GM23338 (cell line): ENCODE measurements at regions not wholly inside any gene's neighbourhood (a gene's known extent, or its start where the extent isn't known, plus 50 kb on each side); places are given as distances from the start of the nearest gene placed in this dataset.

Source experiments
- ATAC-seq: fragments of 200-7000 bp; cut with Tn5 transposase; 3 replicates; pipeline ENCODE4 v1.9.1; 2020
- DNase-seq: peaks from one replicate; pipeline ENCODE4 v3.0.0-alpha.2; 2015; ENCODE audit warnings: low spot score
- H2AFZ ChIP-seq: fragments of 200-600 bp; sonication (generic); 2 replicates; pipeline ENCODE4 v1.8.0; 2016; ENCODE audit warnings: antibody characterized with exemption, mild to moderate bottlenecking, moderate library complexity
- H3F3A ChIP-seq: fragments of 200-600 bp; sonication (generic); replicated peaks from 2 replicates; pipeline ENCODE4 v1.8.0; 2017; ENCODE audit warnings: antibody characterized with exemption, mixed run types, low read depth
- H3K27ac ChIP-seq: fragments of 200-600 bp; sonication (generic); 2 replicates; pipeline ENCODE4 v1.6.1; 2016; ENCODE audit warnings: low read depth
- H3K27me3 ChIP-seq: fragments of 200-600 bp; sonication (generic); 2 replicates; pipeline ENCODE4 v1.8.0; 2016; ENCODE audit warnings: mild to moderate bottlenecking, mixed run types, moderate library complexity; ENCODE audit not compliant: insufficient read depth
- H3K36me3 ChIP-seq: fragments of 200-600 bp; sonication (generic); 2 replicates; pipeline ENCODE4 v1.8.0; 2016; ENCODE audit warnings: mild to moderate bottlenecking; ENCODE audit not compliant: insufficient read depth
- H3K4me1 ChIP-seq: fragments of 200-600 bp; sonication (generic); 2 replicates; pipeline ENCODE4 v1.8.0; 2016; ENCODE audit warnings: mild to moderate bottlenecking, moderate library complexity; ENCODE audit not compliant: insufficient read depth
- H3K4me2 ChIP-seq: fragments of 200-600 bp; sonication (generic); 2 replicates; pipeline ENCODE4 v1.7.1; 2017; ENCODE audit warnings: mixed run types
- H3K4me3 ChIP-seq: fragments of 200-600 bp; sonication (generic); 2 replicates; pipeline ENCODE4 v1.6.1; 2016; ENCODE audit warnings: mixed run types
- H3K79me2 ChIP-seq: fragments of 200-600 bp; sonication (generic); replicated peaks from 2 replicates; pipeline ENCODE4 v1.8.0; 2017; ENCODE audit warnings: mild to moderate bottlenecking; ENCODE audit not compliant: insufficient read depth
- H3K9me2 ChIP-seq: fragments of 200-600 bp; sonication (generic); 2 replicates; pipeline ENCODE4 v1.8.0; 2017; ENCODE audit not compliant: insufficient read depth
- H4K20me1 ChIP-seq: fragments of 200-600 bp; sonication (generic); replicated peaks from 2 replicates; pipeline ENCODE4 v1.8.0; 2017; ENCODE audit warnings: mild to moderate bottlenecking; ENCODE audit not compliant: insufficient read depth
- H3K27ac Mint-ChIP-seq: 2 replicates; pipeline ENCODE4 v1.8.0; 2020; ENCODE audit warnings: inconsistent platforms, mild to moderate bottlenecking, moderate library complexity, mixed read lengths
- H3K27me3 Mint-ChIP-seq: 3 replicates; pipeline ENCODE4 v1.8.0; 2022; ENCODE audit warnings: low read depth, mild to moderate bottlenecking, moderate library complexity, mixed read lengths, inconsistent platforms; ENCODE audit not compliant: insufficient read depth, poor library complexity
- H3K36me3 Mint-ChIP-seq: 3 replicates; pipeline ENCODE4 v1.8.0; 2021; ENCODE audit warnings: low read depth, mild to moderate bottlenecking, inconsistent platforms, moderate library complexity, mixed read lengths
- H3K4me1 Mint-ChIP-seq: 3 replicates; pipeline ENCODE4 v1.8.0; 2020; ENCODE audit warnings: mild to moderate bottlenecking, inconsistent platforms, mixed read lengths
- H3K4me3 Mint-ChIP-seq: 3 replicates; pipeline ENCODE4 v1.8.0; 2021; ENCODE audit warnings: moderate library complexity, mild to moderate bottlenecking, inconsistent platforms, mixed read lengths
- H3K9me3 Mint-ChIP-seq: 3 replicates; pipeline ENCODE4 v1.8.0; 2020; ENCODE audit warnings: moderate library complexity, mild to moderate bottlenecking, inconsistent platforms, mixed read lengths
- CREB1 ChIP-seq: fragments of 250-450 bp; sonication (Bioruptor Pico); IDR thresholded peaks from 2 replicates; pipeline ENCODE4 v1.5.0; 2020; ENCODE audit warnings: low read depth, mild to moderate bottlenecking, moderate library complexity
- CTCF ChIP-seq, 2 experiments: fragments of 200-600 bp in 1 of 2; sonication (generic) in 1 of 2; conservative IDR thresholded peaks; 2 replicates each; pipeline versions ENCODE4 v1.5.1 to v1.6.1; 2016 to 2017; ENCODE audit warnings: antibody characterized with exemption in 2 of 2, low read depth in 2 of 2, mild to moderate bottlenecking in 2 of 2, moderate library complexity in 1 of 2
- ETS1 ChIP-seq: IDR thresholded peaks from 2 replicates; pipeline ENCODE4 v1.6.1; 2016; ENCODE audit warnings: antibody characterized with exemption
- EZH2 ChIP-seq: fragments of 200-600 bp; sonication (generic); IDR thresholded peaks from one replicate; pipeline ENCODE4 v1.8.0; 2017; ENCODE audit warnings: antibody characterized with exemption, mild to moderate bottlenecking, low read depth; ENCODE audit not compliant: unreplicated experiment
- EZH2phosphoT487 ChIP-seq: fragments of 200-600 bp; sonication (generic); IDR thresholded peaks from one replicate; pipeline ENCODE4 v1.8.1; 2018; ENCODE audit warnings: antibody characterized with exemption; ENCODE audit not compliant: unreplicated experiment
- JUNB ChIP-seq: IDR thresholded peaks from one replicate; pipeline ENCODE4 v1.6.1; 2016; ENCODE audit warnings: antibody characterized with exemption; ENCODE audit not compliant: unreplicated experiment
- NANOG ChIP-seq: IDR thresholded peaks from 2 replicates; pipeline ENCODE4 v1.6.1; 2016; ENCODE audit warnings: antibody characterized with exemption, borderline replicate concordance
- POLR2AphosphoS5 ChIP-seq: IDR thresholded peaks from 2 replicates; pipeline ENCODE4 v1.6.1; 2016; ENCODE audit warnings: antibody characterized with exemption, low read depth
- REST ChIP-seq: IDR thresholded peaks from one replicate; pipeline ENCODE4 v1.6.1; 2018; ENCODE audit warnings: antibody characterized with exemption; ENCODE audit not compliant: unreplicated experiment
- STAT1 ChIP-seq: IDR thresholded peaks from one replicate; pipeline ENCODE4 v1.6.1; 2016; ENCODE audit warnings: antibody characterized with exemption; ENCODE audit not compliant: unreplicated experiment
- ZNF114 ChIP-seq: fragments of 250-450 bp; sonication (Bioruptor Pico); IDR thresholded peaks from 2 replicates; pipeline ENCODE4 v1.5.0; 2020; ENCODE audit warnings: mild to moderate bottlenecking, moderate library complexity
- ZNF331 ChIP-seq: fragments of 250-450 bp; sonication (Bioruptor Pico); IDR thresholded peaks from 2 replicates; pipeline ENCODE4 v1.5.0; 2020; ENCODE audit warnings: low read depth, mild to moderate bottlenecking, moderate library complexity
- ZNF462 ChIP-seq: fragments of 250-450 bp; sonication (Bioruptor Pico); IDR thresholded peaks from 2 replicates; pipeline ENCODE4 v1.5.0; 2020; ENCODE audit warnings: mild to moderate bottlenecking, moderate library complexity

GRCh38 chr13:34166406-34166805 lies 348.5 kb downstream of the RFC3 start:
- Histone ChIP-seq H3F3A (no peaks in the 10 kb centered on the region), H3K27me3 (no peaks in the 10 kb centered on the region), H3K4me3 (no peak overlapping the region), H3K4me2 (no peak overlapping the region), H2AFZ (no peak overlapping the region), H3K79me2 (no peaks in the 10 kb centered on the region), H3K36me3 (no peaks in the 10 kb centered on the region), H3K9me2 (no peaks in the 10 kb centered on the region), H3K27ac (no peak overlapping the region), H3K4me1 (peaks cover 9% of the 10 kb centered on the region), H4K20me1 (no peaks in the 10 kb centered on the region)
- Mint-ChIP-seq H3K4me1 (peaks cover 14% of the 10 kb centered on the region; the same call in 2 of the 3 replicates), H3K27ac (no peak overlapping the region), H3K36me3 (no peaks in the 10 kb centered on the region), H3K4me3 (no peak overlapping the region), H3K27me3 (no peaks in the 10 kb centered on the region), H3K9me3 (no peaks in the 10 kb centered on the region)
- TF ChIP-seq STAT1 (no peak), ZNF462 (CRISPR knock-in tag) (no peak), REST (no peak), POLR2AphosphoS5 (no peak), ZNF331 (CRISPR knock-in tag) (no peak), JUNB (no peak), ZNF114 (CRISPR knock-in tag) (no peak), NANOG (no peak), CTCF (conservative IDR thresholded peaks at IDR 0.05; ENCODE audit: low read depth in 2 of 2) (no peak), EZH2 (no peak), EZH2phosphoT487 (no peak), ETS1 (no peak), CREB1 (no peak)
- no peak for ATAC-seq
- no peak for DNase-seq
